Peyer's patch (tissue), 4 donors: ENCODE measurements at regions not wholly inside any gene's neighbourhood (a gene's known extent, or its start where the extent isn't known, plus 50 kb on each side); places are given as distances from the start of the nearest gene placed in this dataset.
A peak's percentile ranks its signal among the peaks of the same experiment; 100 is the strongest.

ENCODE experiments used
- DNase-seq, 3 donors: peaks; one replicate each; pipeline ENCODE4 v3.0.0-alpha.2; 2017 to 2019
- H3K27ac ChIP-seq, 4 donors: fragments of 200-600 bp; sonication (generic); one replicate each; pipeline ENCODE4 v1.5.1; 2016 to 2019
- H3K27me3 ChIP-seq, 2 donors: fragments of 200-600 bp; sonication (generic); one replicate each; pipeline ENCODE4 v1.5.1; 2019
- H3K36me3 ChIP-seq, 3 donors: fragments of 200-600 bp; sonication (generic); one replicate each; pipeline ENCODE4 v1.5.1; 2016 to 2019
- H3K4me1 ChIP-seq, 4 donors: fragments of 200-600 bp; sonication (generic); one replicate each; pipeline ENCODE4 v1.5.1; 2016 to 2019
- H3K4me3 ChIP-seq, 4 donors: fragments of 200-600 bp; sonication (generic); 1 replicate in 3 of 4; 2 replicates in 1 of 4; pipeline ENCODE4 v1.5.1; 2016 to 2019; ENCODE audit warnings: mild to moderate bottlenecking in 1 of 4
- H3K9me3 ChIP-seq, 4 donors: fragments of 200-600 bp; sonication (generic); one replicate each; pipeline ENCODE4 v1.5.1; 2016 to 2019; ENCODE audit warnings: mild to moderate bottlenecking in 1 of 4
- CTCF ChIP-seq, 6 experiments: fragments of 450-650 bp in 4 of 6; fragments of 200-600 bp in 2 of 6; sonication (generic) in 1 of 6; IDR thresholded peaks; one replicate each; pipeline ENCODE4 v1.5.1; 2017 to 2019; ENCODE audit warnings: antibody characterized with exemption in 6 of 6, mild to moderate bottlenecking in 3 of 6, moderate library complexity in 1 of 6
- POLR2A ChIP-seq, 2 donors: fragments of 450-650 bp; IDR thresholded peaks; one replicate each; pipeline ENCODE4 v1.5.1; 2017; ENCODE audit warnings: antibody characterized with exemption in 2 of 2, mild to moderate bottlenecking in 2 of 2, moderate library complexity in 2 of 2

GRCh38 chr7:12124028-12124427 is 87.1 kb upstream of the TMEM106B start:
- DNase-seq: no peak
- H3K4me3 ChIP-seq: no peak overlapping the region
- H3K4me1 ChIP-seq: no peaks in the 10 kb centered on the region
- no peak overlapping the region for H3K27ac ChIP-seq
- no peaks in the 10 kb centered on the region for H3K36me3 ChIP-seq
- TF ChIP-seq POLR2A (IDR thresholded peaks at IDR 0.05) (no peak), CTCF (IDR thresholded peaks at IDR 0.05) (no peak)
- no peaks in the 10 kb centered on the region for H3K9me3 ChIP-seq
- H3K27me3 ChIP-seq: no peaks in the 10 kb centered on the region

GRCh38 chr7:12127455-12127854 is 83.6 kb upstream of the TMEM106B start:
- TF ChIP-seq POLR2A (IDR thresholded peaks at IDR 0.05) (no peak), CTCF (IDR thresholded peaks at IDR 0.05) (no peak)
- no peak overlapping the region for H3K27ac ChIP-seq
- H3K27me3 ChIP-seq: no peaks in the 10 kb centered on the region
- no peak for DNase-seq
- H3K4me1 ChIP-seq: no peaks in the 10 kb centered on the region
- H3K36me3 ChIP-seq: no peaks in the 10 kb centered on the region
- H3K9me3 ChIP-seq: no peaks in the 10 kb centered on the region
- H3K4me3 ChIP-seq: no peak overlapping the region

GRCh38 chr7:12130609-12131008 is 80.5 kb upstream of the TMEM106B start:
- DNase-seq: no peak
- Histone ChIP-seq H3K4me1 (no peaks in the 10 kb centered on the region), H3K4me3 (no peak overlapping the region), H3K36me3 (no peaks in the 10 kb centered on the region), H3K27ac (no peak overlapping the region), H3K27me3 (no peaks in the 10 kb centered on the region), H3K9me3 (no peaks in the 10 kb centered on the region)
- TF ChIP-seq CTCF (IDR thresholded peaks at IDR 0.05): no peak
- no peak for TF ChIP-seq POLR2A (IDR thresholded peaks at IDR 0.05)

- DNase-seq: no peak
- no peaks in the 10 kb centered on the region for H3K4me1 ChIP-seq
- H3K36me3 ChIP-seq: no peaks in the 10 kb centered on the region
- no peak overlapping the region for H3K4me3 ChIP-seq
- H3K27me3 ChIP-seq: no peaks in the 10 kb centered on the region
- TF ChIP-seq CTCF (IDR thresholded peaks at IDR 0.05): no peak
- no peak for TF ChIP-seq POLR2A (IDR thresholded peaks at IDR 0.05)
- H3K27ac ChIP-seq: no peak overlapping the region
- H3K9me3 ChIP-seq: no peaks in the 10 kb centered on the region
Measured at GRCh38 chr7:12131122-12131521, 80.0 kb upstream of the TMEM106B start.

GRCh38 chr7:12133865-12134264 is 77.2 kb upstream of the TMEM106B start:
- Histone ChIP-seq H3K36me3 (no peaks in the 10 kb centered on the region), H3K4me3 (no peak overlapping the region), H3K9me3 (no peaks in the 10 kb centered on the region), H3K4me1 (no peaks in the 10 kb centered on the region), H3K27me3 (no peaks in the 10 kb centered on the region), H3K27ac (no peak overlapping the region)
- DNase-seq: peak in 1 of 3 donors; percentile 67
- no peak for TF ChIP-seq CTCF (IDR thresholded peaks at IDR 0.05)
- TF ChIP-seq POLR2A (IDR thresholded peaks at IDR 0.05): no peak

GRCh38 chr7:12136523-12136922 is 74.6 kb upstream of the TMEM106B start:
- Histone ChIP-seq H3K27ac (no peak overlapping the region), H3K9me3 (no peaks in the 10 kb centered on the region), H3K4me1 (no peaks in the 10 kb centered on the region), H3K27me3 (no peaks in the 10 kb centered on the region), H3K4me3 (no peak overlapping the region), H3K36me3 (no peaks in the 10 kb centered on the region)
- DNase-seq: no peak
- TF ChIP-seq POLR2A (IDR thresholded peaks at IDR 0.05) (no peak), CTCF (IDR thresholded peaks at IDR 0.05) (no peak)
